ENCODE measurements at regions not wholly inside any gene's neighbourhood (a gene's known extent, or its start where the extent isn't known, plus 50 kb on each side); places are given as distances from the start of the nearest gene placed in this dataset.

DNA sequence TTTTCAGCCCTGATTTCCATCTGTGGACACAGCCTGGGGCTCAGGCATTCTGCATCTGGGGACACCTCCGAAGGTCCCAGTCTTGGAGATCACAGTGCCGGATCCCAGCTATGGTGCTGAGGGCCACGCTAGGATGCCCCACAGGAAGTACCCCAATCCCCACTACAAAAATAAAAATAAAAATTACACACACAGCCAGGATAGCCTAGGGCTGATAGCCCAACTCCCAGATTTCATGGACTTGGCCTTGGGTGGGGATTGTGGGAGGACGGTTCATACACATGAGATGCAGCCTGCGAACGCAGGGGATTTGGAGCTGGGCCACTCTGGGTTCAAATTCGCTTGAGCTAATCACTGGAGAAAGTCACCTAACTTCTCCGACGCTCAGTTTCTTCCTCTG is 237.7 kb downstream of the BUD13 start:
- TF ChIP-seq EZH2 (IDR thresholded peaks at IDR 0.05; ENCODE audit: borderline replicate concordance, insufficient read depth, low read length, poor library complexity, severe bottlenecking): no peak
- TF ChIP-seq, protein P1, sequence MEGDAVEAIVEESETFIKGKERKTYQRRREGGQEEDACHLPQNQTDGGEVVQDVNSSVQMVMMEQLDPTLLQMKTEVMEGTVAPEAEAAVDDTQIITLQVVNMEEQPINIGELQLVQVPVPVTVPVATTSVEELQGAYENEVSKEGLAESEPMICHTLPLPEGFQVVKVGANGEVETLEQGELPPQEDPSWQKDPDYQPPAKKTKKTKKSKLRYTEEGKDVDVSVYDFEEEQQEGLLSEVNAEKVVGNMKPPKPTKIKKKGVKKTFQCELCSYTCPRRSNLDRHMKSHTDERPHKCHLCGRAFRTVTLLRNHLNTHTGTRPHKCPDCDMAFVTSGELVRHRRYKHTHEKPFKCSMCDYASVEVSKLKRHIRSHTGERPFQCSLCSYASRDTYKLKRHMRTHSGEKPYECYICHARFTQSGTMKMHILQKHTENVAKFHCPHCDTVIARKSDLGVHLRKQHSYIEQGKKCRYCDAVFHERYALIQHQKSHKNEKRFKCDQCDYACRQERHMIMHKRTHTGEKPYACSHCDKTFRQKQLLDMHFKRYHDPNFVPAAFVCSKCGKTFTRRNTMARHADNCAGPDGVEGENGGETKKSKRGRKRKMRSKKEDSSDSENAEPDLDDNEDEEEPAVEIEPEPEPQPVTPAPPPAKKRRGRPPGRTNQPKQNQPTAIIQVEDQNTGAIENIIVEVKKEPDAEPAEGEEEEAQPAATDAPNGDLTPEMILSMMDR (IDR thresholded peaks at IDR 0.05; ENCODE audit: poor library complexity, severe bottlenecking): no peak

Data from neural cell (in vitro differentiated cells).